ACHN (cell line): ENCODE measurements at regions not wholly inside any gene's neighbourhood (a gene's known extent, or its start where the extent isn't known, plus 50 kb on each side); places are given as distances from the start of the nearest gene placed in this dataset.

ENCODE experiments used
- DNase-seq: peaks from one replicate; pipeline ENCODE4 v3.0.0-alpha.2; 2015
- in situ Hi-C: cut with HindIII; loops from 2 replicates; pipeline ENCODE4 v1.10.0; 2017; ENCODE audit warnings: low sequenced_read_pairs, low pct_ligation_motif_present, low pct_unique_long_range_greater_than_20kb

DNA sequence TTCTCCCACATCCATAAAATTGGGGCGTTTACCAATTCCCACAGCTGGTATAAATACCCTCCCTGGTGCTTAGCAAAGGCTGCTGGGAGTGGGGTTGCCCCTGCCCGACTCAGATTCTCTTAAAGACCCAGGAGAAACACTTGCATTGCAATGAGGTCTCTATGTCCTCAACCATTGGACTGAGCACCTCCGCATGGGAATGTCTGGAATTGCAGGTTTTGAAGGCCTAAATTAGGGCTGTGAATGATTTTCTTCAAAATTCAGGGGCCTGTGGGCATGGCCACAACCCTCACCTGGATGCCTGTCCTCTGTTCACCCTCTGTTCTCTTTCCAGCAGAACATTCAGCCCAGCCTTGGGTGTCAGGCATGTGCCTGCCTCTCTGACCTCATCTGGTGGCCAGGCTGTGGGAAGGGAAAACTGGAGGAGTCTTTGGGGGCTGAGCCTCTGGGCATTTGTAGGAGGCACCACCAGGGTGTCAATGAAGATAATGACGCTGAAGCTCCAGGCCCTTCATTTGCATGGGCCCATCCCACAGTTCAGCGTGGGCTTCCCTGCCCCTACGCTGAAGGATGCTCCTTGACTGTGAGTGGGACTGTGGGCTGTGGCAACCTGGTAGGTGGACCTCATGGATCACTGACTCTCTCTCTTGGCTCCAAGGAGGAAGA is 52.7 kb upstream of the MYEOV start:
- in situ Hi-C loops = no loop called here

GRCh38 chr11:69241844-69242243 is 52.1 kb upstream of the MYEOV start:
- in situ Hi-C loops = no loop called here
- DNase-seq = no peak

More for the DNA sequence above, 52.7 kb upstream of the MYEOV start:
- no peak for DNase-seq

GRCh38 chr11:69242266-69242920 is 51.6 kb upstream of the MYEOV start:
- DNase-seq = no peak
- in situ Hi-C loops = no loop called here

DNA sequence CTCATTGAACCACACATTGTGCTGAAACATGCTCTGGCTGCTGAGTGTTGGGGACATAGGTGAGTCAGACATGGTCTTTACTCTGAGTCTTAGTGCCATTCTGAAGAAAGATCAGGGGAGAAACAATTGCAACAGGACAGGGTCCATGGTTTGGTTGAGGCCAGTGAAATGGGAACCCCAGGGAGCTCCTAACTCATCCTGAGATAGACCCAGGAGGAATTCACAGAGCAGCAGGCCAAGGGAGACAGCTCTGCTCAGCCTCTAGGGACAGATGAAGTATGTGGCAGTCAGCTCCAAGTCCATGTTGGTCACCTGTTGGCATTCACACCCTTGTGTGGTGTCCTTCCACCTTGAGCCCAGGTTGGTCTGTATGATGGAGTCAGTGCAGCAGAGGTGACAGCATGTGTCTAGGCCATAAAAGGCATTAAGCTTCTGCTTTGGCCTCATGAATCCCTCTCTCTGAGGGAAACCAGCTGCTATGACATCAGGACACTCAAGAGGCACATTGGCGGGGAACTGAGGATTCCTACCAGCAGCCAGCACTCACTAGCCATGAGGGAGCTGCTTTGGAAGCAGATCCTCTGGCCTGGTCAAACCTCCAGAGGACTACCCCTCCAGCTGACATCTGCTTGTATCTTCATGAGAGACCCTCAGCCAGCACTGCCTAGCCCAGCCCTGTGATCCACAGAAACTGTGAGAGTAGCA is 50.3 kb upstream of the MYEOV start:
- in situ Hi-C loops = no loop called here
- no peak for DNase-seq
